GM23338 (cell line): ENCODE measurements at regions not wholly inside any gene's neighbourhood (a gene's known extent, or its start where the extent isn't known, plus 50 kb on each side); places are given as distances from the start of the nearest gene placed in this dataset.

Experiments
- EZH2 ChIP-seq: fragments of 200-600 bp; sonication (generic); IDR thresholded peaks from one replicate; pipeline ENCODE4 v1.8.0; 2017; ENCODE audit warnings: antibody characterized with exemption, mild to moderate bottlenecking, low read depth; ENCODE audit not compliant: unreplicated experiment
- EZH2phosphoT487 ChIP-seq: fragments of 200-600 bp; sonication (generic); IDR thresholded peaks from one replicate; pipeline ENCODE4 v1.8.1; 2018; ENCODE audit warnings: antibody characterized with exemption; ENCODE audit not compliant: unreplicated experiment
- JUNB ChIP-seq: IDR thresholded peaks from one replicate; pipeline ENCODE4 v1.6.1; 2016; ENCODE audit warnings: antibody characterized with exemption; ENCODE audit not compliant: unreplicated experiment
- POLR2AphosphoS5 ChIP-seq: IDR thresholded peaks from 2 replicates; pipeline ENCODE4 v1.6.1; 2016; ENCODE audit warnings: antibody characterized with exemption, low read depth
- STAT1 ChIP-seq: IDR thresholded peaks from one replicate; pipeline ENCODE4 v1.6.1; 2016; ENCODE audit warnings: antibody characterized with exemption; ENCODE audit not compliant: unreplicated experiment
- ZNF331 ChIP-seq: fragments of 250-450 bp; sonication (Bioruptor Pico); IDR thresholded peaks from 2 replicates; pipeline ENCODE4 v1.5.0; 2020; ENCODE audit warnings: low read depth, mild to moderate bottlenecking, moderate library complexity
- TF ChIP-seq, protein P1 (sequence below), 2 experiments: fragments of 200-600 bp in 1 of 2; sonication (generic) in 1 of 2; conservative IDR thresholded peaks; 2 replicates each; pipeline versions ENCODE4 v1.5.1 to v1.6.1; 2016 to 2017; ENCODE audit warnings: antibody characterized with exemption in 2 of 2, low read depth in 2 of 2, mild to moderate bottlenecking in 2 of 2, moderate library complexity in 1 of 2
- TF ChIP-seq, protein P2 (sequence below): IDR thresholded peaks from one replicate; pipeline ENCODE4 v1.6.1; 2018; ENCODE audit warnings: antibody characterized with exemption; ENCODE audit not compliant: unreplicated experiment
- TF ChIP-seq, protein P3 (sequence below): IDR thresholded peaks from 2 replicates; pipeline ENCODE4 v1.6.1; 2016; ENCODE audit warnings: antibody characterized with exemption

DNA sequence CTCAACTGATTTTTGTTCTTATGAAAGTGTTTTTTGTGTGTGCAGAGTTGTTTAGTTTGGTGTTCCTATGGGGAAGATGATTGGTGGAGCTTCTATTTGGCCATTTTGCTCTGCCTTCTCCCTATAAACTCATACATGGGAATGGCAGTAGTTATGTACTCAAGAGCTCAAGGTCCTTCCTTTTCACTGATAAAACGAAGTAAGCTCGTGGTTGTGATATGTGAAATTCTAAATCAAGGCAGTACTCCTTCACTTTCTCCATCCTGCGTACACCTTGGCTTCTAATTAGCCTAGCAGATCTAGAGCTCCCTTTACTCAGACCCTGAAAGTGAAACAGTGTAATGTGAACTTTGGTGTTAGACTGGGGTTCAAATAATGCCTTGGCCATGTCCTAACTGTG lies 159.3 kb upstream of the TNC start:
- TF ChIP-seq POLR2AphosphoS5 (no peak), JUNB (no peak), EZH2 (no peak), EZH2phosphoT487 (no peak), STAT1 (no peak), ZNF331 (CRISPR knock-in tag) (no peak)
- TF ChIP-seq, protein P1, sequence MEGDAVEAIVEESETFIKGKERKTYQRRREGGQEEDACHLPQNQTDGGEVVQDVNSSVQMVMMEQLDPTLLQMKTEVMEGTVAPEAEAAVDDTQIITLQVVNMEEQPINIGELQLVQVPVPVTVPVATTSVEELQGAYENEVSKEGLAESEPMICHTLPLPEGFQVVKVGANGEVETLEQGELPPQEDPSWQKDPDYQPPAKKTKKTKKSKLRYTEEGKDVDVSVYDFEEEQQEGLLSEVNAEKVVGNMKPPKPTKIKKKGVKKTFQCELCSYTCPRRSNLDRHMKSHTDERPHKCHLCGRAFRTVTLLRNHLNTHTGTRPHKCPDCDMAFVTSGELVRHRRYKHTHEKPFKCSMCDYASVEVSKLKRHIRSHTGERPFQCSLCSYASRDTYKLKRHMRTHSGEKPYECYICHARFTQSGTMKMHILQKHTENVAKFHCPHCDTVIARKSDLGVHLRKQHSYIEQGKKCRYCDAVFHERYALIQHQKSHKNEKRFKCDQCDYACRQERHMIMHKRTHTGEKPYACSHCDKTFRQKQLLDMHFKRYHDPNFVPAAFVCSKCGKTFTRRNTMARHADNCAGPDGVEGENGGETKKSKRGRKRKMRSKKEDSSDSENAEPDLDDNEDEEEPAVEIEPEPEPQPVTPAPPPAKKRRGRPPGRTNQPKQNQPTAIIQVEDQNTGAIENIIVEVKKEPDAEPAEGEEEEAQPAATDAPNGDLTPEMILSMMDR (conservative IDR thresholded peaks at IDR 0.05; ENCODE audit: low read depth in 2 of 2), result no peak
- TF ChIP-seq, protein P2, sequence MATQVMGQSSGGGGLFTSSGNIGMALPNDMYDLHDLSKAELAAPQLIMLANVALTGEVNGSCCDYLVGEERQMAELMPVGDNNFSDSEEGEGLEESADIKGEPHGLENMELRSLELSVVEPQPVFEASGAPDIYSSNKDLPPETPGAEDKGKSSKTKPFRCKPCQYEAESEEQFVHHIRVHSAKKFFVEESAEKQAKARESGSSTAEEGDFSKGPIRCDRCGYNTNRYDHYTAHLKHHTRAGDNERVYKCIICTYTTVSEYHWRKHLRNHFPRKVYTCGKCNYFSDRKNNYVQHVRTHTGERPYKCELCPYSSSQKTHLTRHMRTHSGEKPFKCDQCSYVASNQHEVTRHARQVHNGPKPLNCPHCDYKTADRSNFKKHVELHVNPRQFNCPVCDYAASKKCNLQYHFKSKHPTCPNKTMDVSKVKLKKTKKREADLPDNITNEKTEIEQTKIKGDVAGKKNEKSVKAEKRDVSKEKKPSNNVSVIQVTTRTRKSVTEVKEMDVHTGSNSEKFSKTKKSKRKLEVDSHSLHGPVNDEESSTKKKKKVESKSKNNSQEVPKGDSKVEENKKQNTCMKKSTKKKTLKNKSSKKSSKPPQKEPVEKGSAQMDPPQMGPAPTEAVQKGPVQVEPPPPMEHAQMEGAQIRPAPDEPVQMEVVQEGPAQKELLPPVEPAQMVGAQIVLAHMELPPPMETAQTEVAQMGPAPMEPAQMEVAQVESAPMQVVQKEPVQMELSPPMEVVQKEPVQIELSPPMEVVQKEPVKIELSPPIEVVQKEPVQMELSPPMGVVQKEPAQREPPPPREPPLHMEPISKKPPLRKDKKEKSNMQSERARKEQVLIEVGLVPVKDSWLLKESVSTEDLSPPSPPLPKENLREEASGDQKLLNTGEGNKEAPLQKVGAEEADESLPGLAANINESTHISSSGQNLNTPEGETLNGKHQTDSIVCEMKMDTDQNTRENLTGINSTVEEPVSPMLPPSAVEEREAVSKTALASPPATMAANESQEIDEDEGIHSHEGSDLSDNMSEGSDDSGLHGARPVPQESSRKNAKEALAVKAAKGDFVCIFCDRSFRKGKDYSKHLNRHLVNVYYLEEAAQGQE, result no peak
- TF ChIP-seq, protein P3, sequence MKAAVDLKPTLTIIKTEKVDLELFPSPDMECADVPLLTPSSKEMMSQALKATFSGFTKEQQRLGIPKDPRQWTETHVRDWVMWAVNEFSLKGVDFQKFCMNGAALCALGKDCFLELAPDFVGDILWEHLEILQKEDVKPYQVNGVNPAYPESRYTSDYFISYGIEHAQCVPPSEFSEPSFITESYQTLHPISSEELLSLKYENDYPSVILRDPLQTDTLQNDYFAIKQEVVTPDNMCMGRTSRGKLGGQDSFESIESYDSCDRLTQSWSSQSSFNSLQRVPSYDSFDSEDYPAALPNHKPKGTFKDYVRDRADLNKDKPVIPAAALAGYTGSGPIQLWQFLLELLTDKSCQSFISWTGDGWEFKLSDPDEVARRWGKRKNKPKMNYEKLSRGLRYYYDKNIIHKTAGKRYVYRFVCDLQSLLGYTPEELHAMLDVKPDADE, result no peak
